Body of pancreas (tissue), 4 donors: ENCODE measurements at regions not wholly inside any gene's neighbourhood (a gene's known extent, or its start where the extent isn't known, plus 50 kb on each side); places are given as distances from the start of the nearest gene placed in this dataset.
"Not testable (repeated sequence)": the region's sequence is repeated elsewhere in the genome, so short reads cannot be mapped to it uniquely, and the experiment has no call there.

Experiments used
- ATAC-seq: fragments of 150-250 bp; one replicate; pipeline ENCODE4 v1.9.1; 2016
- DNase-seq, 4 donors: peaks; one replicate each; pipeline ENCODE4 v3.0.0-alpha.2; 2019
- H3K27ac ChIP-seq, 4 donors: fragments of 200-600 bp; sonication (generic); 1 replicate in 3 of 4; 2 replicates in 1 of 4; pipeline versions ENCODE4 v1.5.1 to v1.6.1; 2016 to 2019; ENCODE audit warnings: mild to moderate bottlenecking in 1 of 4, mixed read lengths in 1 of 4, moderate library complexity in 1 of 4
- H3K27me3 ChIP-seq, 2 donors: fragments of 200-600 bp; sonication (generic); one replicate each; pipeline ENCODE4 v1.6.0; 2016; ENCODE audit warnings: mild to moderate bottlenecking in 1 of 2
- H3K36me3 ChIP-seq, 2 donors: fragments of 200-600 bp; sonication (generic); replicated peaks in 1 of 2; 2 replicates each; pipeline ENCODE4 v1.5.1; 2016; ENCODE audit warnings: low read depth in 2 of 2; ENCODE audit not compliant: insufficient read depth in 1 of 2
- H3K4me1 ChIP-seq: fragments of 200-600 bp; sonication (generic); one replicate; pipeline ENCODE4 v1.6.0; 2016
- H3K4me3 ChIP-seq, 2 donors: fragments of 200-600 bp; sonication (generic); 1 replicate in 1 of 2; 2 replicates in 1 of 2; pipeline ENCODE4 v1.5.1; 2016 to 2019
- H3K9me3 ChIP-seq, 3 donors: fragments of 200-600 bp; sonication (generic); 1 replicate in 2 of 3; 2 replicates in 1 of 3; pipeline ENCODE4 v1.5.1; 2016
- POLR2A ChIP-seq, 3 donors: fragments of 450-650 bp; IDR thresholded peaks; one replicate each; pipeline ENCODE4 v1.6.1; 2016; ENCODE audit warnings: antibody characterized with exemption in 3 of 3, mild to moderate bottlenecking in 2 of 3
- WGBS, 2 donors: methylation state at CpG; one replicate each; pipeline ENCODE4 v1.1.5; 2017; 5-methylcytosine and 5-hydroxymethylcytosine counted together
- intact Hi-C: fragments of 100-400 bp; cut with DNase I; formaldehyde crosslinking; loops from one replicate; pipeline ENCODE4 v1.15.1; 2023
- TF ChIP-seq, protein P1 (sequence below), 7 experiments: fragments of 450-650 bp in 4 of 7; fragments of 200-600 bp in 3 of 7; sonication (generic) in 3 of 7; IDR thresholded peaks; one replicate each; pipeline ENCODE4 v1.5.1; 2016 to 2019; ENCODE audit warnings: antibody characterized with exemption in 7 of 7

DNA sequence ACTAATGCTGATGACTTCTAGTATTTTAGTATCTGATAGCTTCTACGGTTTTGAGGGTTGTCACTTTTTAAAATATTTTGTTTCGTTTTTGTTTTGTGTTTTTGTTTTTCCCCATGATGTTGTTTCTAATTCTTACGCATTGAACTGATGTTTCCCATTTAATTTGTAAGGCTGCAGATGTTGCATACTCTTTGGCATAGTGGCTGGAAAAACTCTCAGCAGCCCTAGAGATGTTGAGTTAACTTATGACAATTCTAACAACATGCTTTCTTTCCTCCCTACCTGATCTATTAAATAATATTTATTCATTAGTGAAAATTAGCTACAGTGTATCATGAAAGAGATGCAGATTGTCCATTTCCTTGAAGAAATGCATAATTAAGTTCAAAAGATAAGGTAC is 559.3 kb upstream of the GRM7 start:
- DNase-seq (no peak), ATAC-seq (no peak)
- H3K36me3 ChIP-seq, result no peaks in the 10 kb centered on the region
- no peak overlapping the region for H3K27ac ChIP-seq
- intact Hi-C loops, result no loop called here
- H3K4me1 ChIP-seq, result no peaks in the 10 kb centered on the region
- 78 to 82% methylated on average over 3 of the region's 3 CpGs for WGBS, 2 donors
- H3K9me3 ChIP-seq, result no peaks in the 10 kb centered on the region
- H3K27me3 ChIP-seq, result no peaks in the 10 kb centered on the region
- TF ChIP-seq, protein P1, sequence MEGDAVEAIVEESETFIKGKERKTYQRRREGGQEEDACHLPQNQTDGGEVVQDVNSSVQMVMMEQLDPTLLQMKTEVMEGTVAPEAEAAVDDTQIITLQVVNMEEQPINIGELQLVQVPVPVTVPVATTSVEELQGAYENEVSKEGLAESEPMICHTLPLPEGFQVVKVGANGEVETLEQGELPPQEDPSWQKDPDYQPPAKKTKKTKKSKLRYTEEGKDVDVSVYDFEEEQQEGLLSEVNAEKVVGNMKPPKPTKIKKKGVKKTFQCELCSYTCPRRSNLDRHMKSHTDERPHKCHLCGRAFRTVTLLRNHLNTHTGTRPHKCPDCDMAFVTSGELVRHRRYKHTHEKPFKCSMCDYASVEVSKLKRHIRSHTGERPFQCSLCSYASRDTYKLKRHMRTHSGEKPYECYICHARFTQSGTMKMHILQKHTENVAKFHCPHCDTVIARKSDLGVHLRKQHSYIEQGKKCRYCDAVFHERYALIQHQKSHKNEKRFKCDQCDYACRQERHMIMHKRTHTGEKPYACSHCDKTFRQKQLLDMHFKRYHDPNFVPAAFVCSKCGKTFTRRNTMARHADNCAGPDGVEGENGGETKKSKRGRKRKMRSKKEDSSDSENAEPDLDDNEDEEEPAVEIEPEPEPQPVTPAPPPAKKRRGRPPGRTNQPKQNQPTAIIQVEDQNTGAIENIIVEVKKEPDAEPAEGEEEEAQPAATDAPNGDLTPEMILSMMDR (IDR thresholded peaks at IDR 0.05), result no peak
- TF ChIP-seq POLR2A (IDR thresholded peaks at IDR 0.05), result no peak
- H3K4me3 ChIP-seq, result no peak overlapping the region

DNA sequence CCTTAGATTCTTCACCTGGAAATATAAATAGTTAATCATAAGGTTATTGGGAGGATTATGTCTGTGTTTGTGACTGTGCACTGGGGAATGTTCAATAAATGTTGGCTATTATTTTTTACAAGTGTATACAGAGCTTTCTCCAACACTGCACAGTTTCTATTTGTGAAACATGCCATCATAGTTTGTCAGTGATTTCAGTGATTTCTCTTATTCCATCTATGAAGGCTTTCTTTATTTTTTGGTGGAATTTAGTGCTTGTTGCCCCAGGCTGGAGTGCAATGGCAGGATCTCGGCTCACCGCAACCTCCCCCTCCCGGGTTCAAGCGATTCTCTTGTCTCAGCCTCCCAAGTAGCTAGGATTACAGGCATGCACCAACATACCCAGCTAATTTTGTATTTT is 545.0 kb upstream of the GRM7 start:
- intact Hi-C loops, result no loop called here
- TF ChIP-seq, protein P1 (IDR thresholded peaks at IDR 0.05), result no peak
- no peak for TF ChIP-seq POLR2A (IDR thresholded peaks at IDR 0.05)

DNA sequence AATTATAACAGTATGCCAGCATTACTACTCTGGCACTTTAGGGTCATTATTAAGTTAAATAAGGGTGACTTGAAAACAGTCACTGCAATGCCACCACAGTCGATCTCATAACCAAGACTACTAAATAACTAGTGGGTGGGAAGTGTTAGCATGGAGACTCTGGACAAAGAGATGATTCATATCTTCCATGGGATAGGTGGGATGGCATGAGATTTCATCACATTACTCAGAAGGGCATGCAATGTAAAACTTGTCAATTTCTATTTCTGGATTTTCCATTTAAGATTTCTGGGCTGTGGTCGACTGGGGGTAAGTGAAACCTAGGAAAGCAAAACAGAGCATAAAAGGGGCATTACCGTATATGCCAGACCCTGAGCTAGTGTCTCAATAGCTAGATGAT is 538.9 kb upstream of the GRM7 start:
- H3K27me3 ChIP-seq, result no peaks in the 10 kb centered on the region
- ATAC-seq (no peak), DNase-seq (no peak)
- TF ChIP-seq, protein P1 (IDR thresholded peaks at IDR 0.05), result no peak
- no peak for TF ChIP-seq POLR2A (IDR thresholded peaks at IDR 0.05)
- H3K27ac ChIP-seq, result no peak overlapping the region
- no peaks in the 10 kb centered on the region for H3K36me3 ChIP-seq
- 84 to 86% methylated on average over 3 of the region's 3 CpGs for WGBS, 2 donors
- intact Hi-C loops, result no loop called here
- no peak overlapping the region for H3K4me3 ChIP-seq
- H3K9me3 ChIP-seq, result no peaks in the 10 kb centered on the region
- H3K4me1 ChIP-seq, result no peaks in the 10 kb centered on the region

More for the DNA sequence above, 545.0 kb upstream of the GRM7 start:
- no peaks in the 10 kb centered on the region for H3K4me1 ChIP-seq
- H3K9me3 ChIP-seq, result no peaks in the 10 kb centered on the region
- no peak overlapping the region for H3K4me3 ChIP-seq
- DNase-seq (no peak), ATAC-seq (no peak)
- WGBS, 2 donors, result 95 to 97% methylated on average over 4 of the region's 4 CpGs
- no peaks in the 10 kb centered on the region for H3K36me3 ChIP-seq
- no peak overlapping the region for H3K27ac ChIP-seq
- no peaks in the 10 kb centered on the region for H3K27me3 ChIP-seq

DNA sequence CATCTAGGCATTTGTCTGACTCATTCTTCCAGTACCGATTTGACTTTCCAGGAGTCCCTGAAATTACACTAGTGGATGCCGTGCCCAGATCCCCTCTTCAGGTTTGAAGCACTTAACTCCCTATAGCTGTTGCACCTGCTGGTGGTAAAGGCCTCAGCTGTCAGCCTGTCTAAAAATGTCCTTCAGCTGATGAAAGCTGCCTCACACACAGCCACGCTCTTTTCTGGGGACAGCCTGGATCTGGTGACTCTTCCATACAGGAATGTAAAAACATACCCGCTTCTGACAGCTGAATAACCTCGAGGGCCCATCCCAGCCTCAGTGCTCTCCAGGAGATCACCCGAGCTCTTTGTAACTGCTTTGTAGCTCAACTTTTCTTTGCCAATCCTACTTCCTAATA is 534.1 kb upstream of the GRM7 start:
- ATAC-seq (no peak), DNase-seq (no peak)
- Histone ChIP-seq H3K9me3 (no peaks in the 10 kb centered on the region), H3K27ac (no peak overlapping the region), H3K27me3 (no peaks in the 10 kb centered on the region), H3K4me3 (no peak overlapping the region), H3K4me1 (no peaks in the 10 kb centered on the region), H3K36me3 (no peaks in the 10 kb centered on the region)
- intact Hi-C loops, result no loop called here
- 75 to 84% methylated on average over 6 of the region's 6 CpGs for WGBS, 2 donors
- no peak for TF ChIP-seq POLR2A (IDR thresholded peaks at IDR 0.05)
- TF ChIP-seq, protein P1 (IDR thresholded peaks at IDR 0.05), result no peak

DNA sequence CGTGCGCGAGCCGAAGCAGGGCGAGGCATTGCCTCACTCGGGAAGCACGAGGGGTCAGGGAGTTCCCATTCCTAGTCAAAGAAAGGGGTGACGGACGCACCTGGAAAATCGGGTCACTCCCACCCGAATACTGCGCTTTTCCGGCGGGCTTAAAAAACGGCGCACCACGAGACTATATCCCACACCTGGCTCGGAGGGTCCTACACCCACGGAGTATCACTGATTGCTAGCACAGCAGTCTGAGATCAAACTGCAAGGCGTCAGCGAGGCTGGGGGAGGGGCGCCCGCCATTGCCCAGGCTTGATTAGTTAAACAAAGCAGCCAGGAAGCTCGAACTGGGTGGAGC is 520.0 kb upstream of the GRM7 start:
- H3K4me3 ChIP-seq, H3K4me1 ChIP-seq, ATAC-seq, H3K27ac ChIP-seq, intact Hi-C loops, H3K36me3 ChIP-seq, H3K27me3 ChIP-seq, DNase-seq, H3K9me3 ChIP-seq: not testable (repeated sequence)
- 95 to 96% methylated on average over 23 to 24 of the region's 24 CpGs for WGBS, 2 donors
